ENCODE measurements at regions not wholly inside any gene's neighbourhood (a gene's known extent, or its start where the extent isn't known, plus 50 kb on each side); places are given as distances from the start of the nearest gene placed in this dataset.

GRCh38 chr6:147906361-147906760 is 397.9 kb downstream of the SAMD5 start:
- no TSS peak for BruUV-seq (replicated peaks)
- DNase-seq (ENCODE audit: low read depth, low spot score) (no peak), ATAC-seq (no peak)
- no peaks in the 10 kb centered on the region for H3K9me2 ChIP-seq (ENCODE audit: insufficient read depth)
- H3K4me1 ChIP-seq (ENCODE audit: control insufficient read depth in 1 of 2, insufficient read depth in 2 of 2, low read length in 2 of 2) = no peaks in the 10 kb centered on the region
- ChIA-PET RAD21 (ENCODE audit: low non-redundant PET in 1 of 2, low total read pairs in 2 of 2, uncharacterized antibody in 2 of 2, unreplicated experiment in 2 of 2) (no interaction called here), POLR2A (no interaction called here), CTCF (no interaction called here)
- TF ChIP-seq POLR2AphosphoS5 (IDR thresholded peaks at IDR 0.05; ENCODE audit: low read depth, low read length) (no peak), SRF (IDR thresholded peaks at IDR 0.05; ENCODE audit: low read depth) (no peak), ATF3 (IDR thresholded peaks at IDR 0.05) (no peak), CEBPB (IDR thresholded peaks at IDR 0.05; ENCODE audit: low read depth) (no peak), ZNF274 (IDR thresholded peaks at IDR 0.05; ENCODE audit: low read depth, low read length) (no peak), MAX (IDR thresholded peaks at IDR 0.05) (no peak), ZBTB33 (IDR thresholded peaks at IDR 0.05; ENCODE audit: extremely low read depth, insufficient replicate concordance, low read length) (no peak), ZFX (IDR thresholded peaks at IDR 0.05) (no peak), ELF1 (IDR thresholded peaks at IDR 0.05; ENCODE audit: borderline replicate concordance, low read depth) (no peak)
- H3K4me3 ChIP-seq (replicated peaks in 1 of 2; ENCODE audit: low read depth in 1 of 2, low read length in 2 of 2) = no peak overlapping the region
- H3K79me2 ChIP-seq (ENCODE audit: insufficient read depth, low read length) = no peaks in the 10 kb centered on the region
- H3K27ac ChIP-seq (ENCODE audit: low read depth, low read length) = no peak overlapping the region
- no peak overlapping the region for H2AFZ ChIP-seq (ENCODE audit: low read depth, low read length, poor library complexity, severe bottlenecking)
- intact Hi-C loops (cut with micrococcal nuclease) = no loop called here
- H3K9me3 ChIP-seq (ENCODE audit: control insufficient read depth in 1 of 2, insufficient read depth in 1 of 2, low read depth in 1 of 2, low read length in 2 of 2) = no peaks in the 10 kb centered on the region
- H3K4me2 ChIP-seq (ENCODE audit: low read length) = no peak overlapping the region
- H3K36me3 ChIP-seq (ENCODE audit: control insufficient read depth in 1 of 2, insufficient read depth in 2 of 2, low read length in 2 of 2) = no peaks in the 10 kb centered on the region
- no peaks in the 10 kb centered on the region for H4K20me1 ChIP-seq (ENCODE audit: insufficient read depth)
- H3K9ac ChIP-seq (ENCODE audit: low read length) = no peak overlapping the region
- H3K27me3 ChIP-seq (ENCODE audit: insufficient read depth, low read length) = no peaks in the 10 kb centered on the region
